Fibroblast of upper back skin (primary cell): ENCODE measurements at regions not wholly inside any gene's neighbourhood (a gene's known extent, or its start where the extent isn't known, plus 50 kb on each side); places are given as distances from the start of the nearest gene placed in this dataset.
"Not testable (repeated sequence)": the region's sequence is repeated elsewhere in the genome, so short reads cannot be mapped to it uniquely, and the experiment has no call there.

Experiments used
- DNase-seq: peaks from one replicate; pipeline ENCODE4 v3.0.0-alpha.2; 2013

DNA sequence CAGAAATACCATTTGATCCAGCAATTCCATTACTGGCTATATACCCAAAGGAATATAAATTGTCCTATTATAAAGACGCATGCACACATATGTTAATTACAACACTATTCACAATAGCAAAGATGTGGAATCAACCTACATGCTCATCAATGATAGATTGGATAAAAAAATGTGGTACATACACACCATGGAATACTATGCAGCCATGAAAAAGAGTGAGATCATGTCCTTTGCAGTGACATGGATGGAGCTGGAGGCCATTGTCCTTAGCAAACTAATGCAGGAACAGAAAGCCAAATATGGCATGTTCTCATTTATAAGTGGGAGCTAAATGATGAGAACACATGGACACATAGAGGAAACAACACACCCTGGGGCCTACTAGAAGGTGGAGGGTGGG, 78.3 kb upstream of the EED start:
- not testable (repeated sequence) for DNase-seq

DNA sequence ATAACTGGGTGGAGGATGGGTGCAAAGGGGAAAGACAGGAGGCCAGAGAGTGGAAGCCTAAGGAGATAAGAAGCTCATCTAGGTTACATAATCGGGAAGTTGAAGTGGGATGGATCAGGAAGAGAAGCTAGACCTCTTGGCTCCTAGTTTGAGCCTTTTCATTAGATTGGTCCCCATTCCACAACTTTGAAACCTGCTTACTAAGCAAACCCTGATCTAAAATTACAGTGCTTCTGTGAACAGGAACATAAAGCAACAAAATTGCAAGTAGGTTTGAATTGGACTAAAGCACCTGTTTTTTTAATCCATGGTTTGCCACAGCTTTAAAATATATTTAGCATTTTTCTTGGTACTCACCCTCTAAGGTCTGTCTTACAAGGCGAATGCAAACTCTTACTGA, 80.4 kb upstream of the EED start:
- no peak for DNase-seq

DNA sequence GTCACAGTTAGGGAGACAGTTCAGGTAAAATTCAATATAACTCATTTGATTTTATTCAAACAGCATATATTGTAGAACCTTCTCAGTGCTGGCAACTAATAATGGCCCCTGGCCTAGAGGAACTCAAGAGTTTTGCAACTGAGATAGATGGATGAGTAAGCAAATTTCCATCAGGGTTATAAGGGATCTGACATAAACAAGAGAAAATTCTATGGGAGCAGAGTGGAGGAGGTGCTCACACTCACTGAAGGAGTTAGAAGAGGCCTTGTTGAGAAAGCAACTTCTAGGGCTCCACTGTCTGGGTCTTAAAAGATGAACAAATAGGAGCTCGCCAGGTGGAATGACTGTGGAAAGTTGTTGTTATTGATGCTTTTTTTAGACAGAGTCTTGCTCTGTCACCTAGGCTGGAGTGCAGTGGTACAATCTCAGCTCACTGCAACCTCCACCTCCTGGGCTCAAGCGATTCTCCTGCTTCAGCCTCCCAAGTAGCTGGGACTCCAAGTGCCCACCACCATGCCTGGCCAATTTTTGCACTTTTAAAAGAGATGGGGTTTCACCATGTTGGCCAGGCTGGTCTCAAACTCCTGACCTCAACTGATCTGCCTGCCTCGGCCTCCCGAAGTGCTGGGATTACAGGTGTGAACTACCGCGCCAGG, 81.2 kb upstream of the EED start:
- DNase-seq, result peak; percentile 76

DNA sequence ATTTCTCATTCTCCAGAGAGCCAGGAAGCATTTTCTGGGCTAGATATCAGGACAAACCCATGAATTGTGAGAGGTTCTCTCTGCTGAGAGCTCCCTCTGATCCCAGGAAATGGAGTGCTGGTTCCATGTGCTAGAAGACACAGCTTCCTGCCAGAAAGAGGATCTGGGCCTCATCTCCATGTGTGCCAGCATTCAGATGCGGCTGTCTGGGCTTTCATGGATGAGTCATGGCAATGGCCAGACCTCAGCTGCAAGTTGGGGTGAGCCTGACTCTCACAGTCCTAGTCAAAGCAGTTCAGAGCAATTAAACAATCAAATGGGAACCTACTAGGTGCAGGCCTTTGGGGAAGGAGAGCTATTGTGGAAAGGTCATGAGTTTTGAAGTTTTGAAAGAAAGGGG, 82.3 kb upstream of the EED start:
- peak; percentile 90 for DNase-seq

- DNase-seq, result no peak
Measured at GRCh38 chr11:86161837-86162236, 82.7 kb upstream of the EED start.

- DNase-seq, result no peak
Measured at GRCh38 chr11:86161336-86161735, 83.2 kb upstream of the EED start.

- DNase-seq, result peak; percentile 53
Measured at GRCh38 chr11:86160541-86161149, 83.9 kb upstream of the EED start.

DNA sequence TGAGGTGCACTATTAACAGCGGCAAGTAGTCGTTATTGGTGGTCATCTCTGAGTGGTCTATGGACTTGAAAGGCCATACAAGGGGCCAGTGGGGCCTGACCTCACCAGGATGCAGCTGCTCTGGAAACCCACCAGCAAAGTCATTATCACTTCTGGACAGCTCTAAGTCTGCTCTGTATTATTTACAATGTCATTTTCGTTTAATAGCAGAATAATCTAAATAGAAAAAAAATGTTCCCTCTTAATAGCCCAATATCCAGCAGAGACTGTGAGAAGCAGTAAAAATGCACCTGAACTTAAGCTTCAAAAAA, 85.0 kb upstream of the EED start:
- no peak for DNase-seq

DNA sequence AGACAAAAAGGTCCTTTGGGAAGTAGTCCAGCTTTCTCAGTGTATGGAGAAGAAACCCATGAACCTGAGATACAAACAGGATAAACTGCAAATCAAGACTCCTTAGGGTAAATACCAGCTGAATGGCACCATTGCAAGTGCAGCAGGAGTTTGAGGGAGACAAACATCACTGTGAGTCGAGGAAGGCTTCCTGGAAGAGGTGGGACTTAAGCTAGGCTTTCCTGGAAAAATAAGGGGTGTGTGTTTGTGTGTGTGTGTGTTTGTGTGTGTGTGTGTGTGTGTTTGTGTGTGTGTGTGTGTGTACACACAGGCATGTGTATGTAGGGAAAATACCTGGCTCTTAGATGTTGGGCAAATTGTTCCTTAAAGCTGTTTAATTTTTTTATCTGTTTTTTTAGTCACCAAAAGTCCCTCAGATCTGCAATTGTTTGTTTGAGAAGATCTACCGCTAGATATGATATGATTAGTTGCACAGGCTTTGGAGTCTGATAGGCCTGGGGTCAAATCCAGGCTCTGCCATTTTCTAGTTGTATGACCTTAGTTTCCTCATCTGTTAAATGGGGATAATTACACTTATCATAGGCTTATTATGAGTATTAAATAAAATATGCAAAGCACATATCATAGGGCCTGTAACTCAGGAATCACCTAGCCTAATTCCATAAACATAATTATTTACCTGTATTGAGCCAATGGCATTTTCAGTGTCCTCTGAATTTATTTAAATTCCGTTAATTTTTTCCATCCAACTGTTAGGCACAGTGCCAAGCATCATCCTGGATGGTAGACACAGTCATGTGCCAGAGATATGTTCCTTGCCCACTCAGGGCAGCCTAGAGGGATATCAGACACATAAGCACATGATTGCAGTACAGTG, 85.6 kb upstream of the EED start:
- DNase-seq, result no peak

- DNase-seq, result no peak
Measured at GRCh38 chr11:86157797-86158378, 86.7 kb upstream of the EED start.

DNA sequence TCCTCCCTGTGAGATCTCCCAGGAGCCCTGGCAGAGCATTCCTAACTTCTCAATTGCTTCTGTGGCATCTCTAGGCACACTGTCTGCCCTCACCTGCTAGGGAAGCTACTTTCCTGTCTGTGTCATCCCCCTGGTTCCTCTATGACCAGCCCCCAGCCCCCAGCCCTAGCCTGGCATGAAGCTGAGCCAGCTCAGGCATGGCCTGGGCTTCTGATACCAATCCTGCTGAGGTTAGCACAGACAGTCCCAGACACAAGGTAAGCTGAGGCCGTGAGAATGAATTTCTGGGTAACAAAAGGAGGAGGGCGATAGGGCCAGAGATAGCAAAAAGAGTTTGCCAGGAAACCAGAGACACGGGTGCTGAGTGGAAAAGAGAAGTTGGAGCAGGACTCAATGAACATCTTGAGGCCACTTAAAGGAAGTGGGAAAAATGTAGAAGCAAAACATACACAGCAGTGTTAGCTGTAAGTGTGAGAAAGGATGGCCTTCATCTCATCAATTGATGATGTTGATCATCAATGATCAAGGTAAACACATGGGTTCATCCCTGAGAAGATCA, 87.6 kb upstream of the PICALM start:
- DNase-seq, result no peak

- no peak for DNase-seq
Measured at GRCh38 chr11:86155200-86155844, 86.4 kb upstream of the PICALM start.

DNA sequence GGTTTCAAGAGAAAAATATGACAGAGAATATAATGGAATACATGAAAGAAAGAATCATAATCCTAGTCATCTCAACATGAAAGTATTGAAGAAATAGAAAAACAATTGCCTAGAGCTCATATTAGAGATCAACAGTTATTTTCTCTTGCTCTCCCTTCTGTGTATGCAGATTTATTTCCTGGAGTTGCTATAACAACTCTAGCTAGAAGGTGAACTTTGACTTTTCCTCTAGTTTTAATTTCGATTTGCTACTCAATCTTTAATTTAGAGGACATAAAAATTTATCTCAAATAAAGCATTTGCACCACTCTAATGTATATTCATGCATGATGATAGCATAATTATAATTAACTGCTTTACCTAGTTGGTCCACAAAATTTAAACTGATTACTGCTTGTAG, 84.6 kb upstream of the PICALM start:
- no peak for DNase-seq

DNA sequence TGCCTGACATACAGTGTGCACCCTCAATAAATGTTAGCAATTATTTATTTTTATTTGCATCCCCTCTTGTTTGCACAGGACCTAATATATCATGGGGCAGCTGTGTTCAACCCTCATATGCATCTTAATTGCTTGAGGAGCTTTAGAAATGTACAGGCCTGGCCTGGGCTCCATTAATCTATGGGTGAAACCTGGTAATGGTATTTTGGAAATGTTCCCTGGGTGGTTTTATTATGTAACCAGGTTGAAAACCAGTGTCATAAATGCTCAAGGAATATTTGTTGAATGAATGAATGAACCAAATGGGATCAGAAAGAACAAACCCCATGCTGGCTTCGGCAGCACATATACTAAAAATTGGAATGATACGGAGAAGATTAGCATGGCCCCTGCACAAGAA, 84.0 kb upstream of the PICALM start:
- DNase-seq, result peak; percentile 7

GRCh38 chr11:86152006-86152862, 83.3 kb upstream of the PICALM start:
- peak; percentile 83 for DNase-seq

- peak; percentile 39 for DNase-seq
Measured at GRCh38 chr11:86151174-86152005, 82.5 kb upstream of the PICALM start.

DNA sequence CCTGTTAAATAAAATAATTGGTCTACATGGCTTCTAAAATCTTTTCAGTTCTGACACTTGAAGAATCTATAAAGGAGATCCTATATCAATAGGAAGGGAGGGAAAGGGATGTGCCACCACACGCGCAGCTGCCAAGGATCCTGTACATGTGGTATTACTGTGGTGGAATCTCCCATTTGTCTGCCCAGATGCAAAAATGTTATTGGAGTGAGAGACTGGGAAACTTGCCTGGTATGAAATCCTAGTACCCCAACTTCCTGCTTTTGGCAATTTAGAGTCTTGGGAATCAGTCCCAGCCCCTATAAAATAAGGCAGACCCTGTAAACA, 81.9 kb upstream of the PICALM start:
- peak; percentile 43 for DNase-seq

DNA sequence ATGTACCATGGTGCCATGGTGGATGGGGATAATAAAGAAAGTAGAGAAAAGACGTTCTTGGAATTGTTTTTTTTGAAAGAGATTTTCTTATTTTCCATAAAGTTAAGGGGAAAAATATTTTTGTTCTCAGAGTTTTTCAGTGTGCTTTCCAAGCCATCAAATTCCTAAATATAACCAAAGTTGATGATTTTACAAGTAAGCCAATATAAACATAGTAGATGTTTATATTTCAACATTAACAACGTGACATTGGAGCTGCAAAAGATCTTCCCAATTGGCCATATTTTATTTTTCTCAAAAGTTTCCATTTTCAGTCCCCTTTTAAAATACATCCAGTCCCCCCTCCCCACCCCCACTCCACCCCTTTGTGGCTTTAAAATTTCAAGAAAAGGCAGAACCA, 80.9 kb upstream of the PICALM start:
- no peak for DNase-seq

- no peak for DNase-seq
Measured at GRCh38 chr11:86148345-86148747, 79.5 kb upstream of the PICALM start.

DNA sequence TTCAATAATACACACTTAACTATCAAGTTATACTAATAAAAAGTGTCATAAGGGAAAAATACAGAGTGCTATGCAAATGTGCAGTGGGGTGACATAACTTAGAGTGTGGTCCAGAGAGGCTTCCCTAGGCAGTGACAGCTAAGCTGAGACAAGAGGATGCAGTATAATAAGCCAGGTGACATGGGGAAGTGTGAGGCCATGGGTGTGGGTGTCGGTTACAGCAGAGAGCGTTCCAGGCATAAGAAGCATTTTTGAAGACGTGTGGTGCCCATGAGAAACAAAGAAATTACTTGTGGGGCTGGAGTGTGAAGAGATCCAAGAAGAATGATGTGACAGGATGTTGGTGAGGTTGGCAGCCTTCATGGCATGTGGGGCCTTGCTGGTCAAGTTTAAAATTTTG, 78.1 kb upstream of the PICALM start:
- no peak for DNase-seq

DNA sequence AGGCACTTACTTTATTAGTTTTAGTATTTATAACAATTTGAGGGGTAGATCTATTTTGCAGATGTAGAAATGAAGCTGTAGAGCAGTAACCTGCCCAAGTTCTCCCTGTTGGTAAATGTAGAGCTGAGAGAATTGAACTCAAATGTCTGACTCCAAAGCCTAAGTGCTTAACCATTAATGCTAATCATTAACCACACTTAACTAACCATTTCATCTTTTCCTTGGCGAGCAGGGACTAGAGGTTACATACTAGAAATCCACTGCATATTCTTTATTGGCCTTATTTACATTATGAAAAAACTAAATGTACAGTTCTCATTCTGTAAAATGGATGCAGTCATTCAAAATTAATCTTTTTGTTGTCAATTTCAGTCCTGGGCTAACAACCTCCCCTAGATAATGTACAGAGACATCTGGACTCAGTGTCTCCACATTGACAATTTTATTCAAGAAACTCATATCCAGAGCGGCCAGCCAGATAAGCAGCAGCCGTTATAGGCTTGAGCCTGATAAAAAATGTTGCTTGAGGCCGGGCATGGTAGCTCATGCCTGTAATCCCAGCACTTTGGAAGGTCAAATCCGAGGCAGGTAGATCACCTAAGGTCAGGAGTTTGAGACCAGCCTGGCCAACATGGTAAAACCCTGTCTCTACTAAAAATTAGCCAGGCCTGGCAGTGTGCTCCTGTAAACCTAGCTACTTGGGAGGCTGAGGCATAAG, 76.7 kb upstream of the PICALM start:
- no peak for DNase-seq
